Urothelium cell line (cell line): ENCODE measurements at regions not wholly inside any gene's neighbourhood (a gene's known extent, or its start where the extent isn't known, plus 50 kb on each side); places are given as distances from the start of the nearest gene placed in this dataset.

Experiments used
- DNase-seq: peaks from one replicate; pipeline ENCODE4 v3.0.0; 2011; ENCODE audit warnings: low spot score, mixed read lengths
- FAIRE-seq: peaks from 2 replicates; lab custom pipeline; 2011; peaks lifted over from hg19 to GRCh38; lab: Jason Lieb, UNC

DNA sequence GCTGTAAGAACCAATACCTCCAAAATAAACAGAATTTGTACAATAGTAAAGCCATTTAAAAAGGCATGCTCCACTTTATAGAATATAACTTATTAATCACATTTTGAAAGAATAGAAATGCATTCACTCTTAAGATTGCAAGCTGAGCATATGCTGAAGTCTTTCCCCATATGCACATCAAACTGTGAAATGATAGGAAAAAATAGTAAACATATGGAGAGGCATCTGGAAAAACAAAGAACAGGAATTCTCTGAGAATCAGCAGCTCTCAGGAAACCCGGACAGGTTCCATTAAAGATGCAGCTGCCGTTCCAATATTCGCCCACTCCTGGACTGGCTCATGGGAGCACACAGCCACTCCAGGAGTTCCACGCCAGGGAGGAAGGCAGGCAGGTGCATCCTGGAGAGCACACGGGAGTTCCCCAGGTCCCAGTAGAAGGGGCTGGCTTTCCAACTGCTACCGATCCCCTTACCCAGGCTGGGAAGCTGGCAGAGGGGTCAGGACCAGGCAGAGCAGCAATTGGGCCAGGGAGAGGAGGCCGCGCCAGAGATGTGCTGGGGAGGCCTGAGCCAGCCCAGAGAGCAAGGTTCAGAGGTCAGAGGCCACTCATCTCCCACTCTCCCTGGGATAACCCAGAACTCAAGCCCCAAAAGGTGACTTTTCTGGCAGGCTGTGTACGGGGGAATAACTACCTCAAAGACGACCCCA, 111.1 kb downstream of the DLL1 start:
- FAIRE-seq (no peak), DNase-seq (no peak)

DNA sequence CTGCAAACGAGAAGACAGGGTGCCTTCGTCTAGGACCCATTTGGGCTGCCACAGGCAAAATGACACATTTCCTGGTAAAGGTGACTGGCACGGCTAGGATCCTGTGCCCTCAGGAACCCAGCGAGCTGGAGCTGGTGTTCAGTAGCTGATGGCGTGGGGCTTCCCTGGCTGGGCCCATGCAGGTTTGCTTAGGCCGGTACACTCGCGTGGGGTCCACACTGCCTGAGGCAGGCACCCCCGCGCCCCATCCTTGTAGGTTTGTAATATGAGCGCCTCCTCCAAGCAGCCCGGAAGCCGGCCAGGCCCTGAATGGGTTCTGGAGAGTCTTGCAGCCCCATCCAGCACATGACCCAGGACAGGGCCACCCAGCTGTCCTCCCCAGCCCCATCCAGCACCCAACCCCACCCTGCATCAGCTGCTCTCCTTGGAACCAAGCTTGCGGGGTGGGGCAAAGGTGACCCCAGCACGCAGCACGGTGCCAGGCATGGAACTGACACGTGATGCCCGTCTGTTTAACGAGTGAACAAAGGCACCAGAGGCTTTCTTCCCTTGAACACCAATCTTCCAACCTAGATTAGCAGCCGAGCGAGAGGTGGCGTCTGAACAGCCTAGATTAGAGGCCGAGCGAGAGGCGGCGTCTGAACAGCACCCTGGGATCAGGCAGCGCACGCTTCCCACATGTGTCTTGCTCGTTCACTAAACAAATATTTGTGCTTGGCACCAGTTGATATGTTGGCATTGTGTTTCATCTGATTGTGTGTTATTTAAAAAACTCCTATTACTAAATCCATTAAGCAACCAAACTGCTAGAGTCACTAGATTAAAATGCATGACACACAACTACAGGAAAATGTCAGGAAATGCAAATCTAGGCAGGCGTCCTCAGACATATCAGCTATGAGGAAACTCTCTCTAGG, 112.1 kb downstream of the DLL1 start:
- no peak for DNase-seq

DNA sequence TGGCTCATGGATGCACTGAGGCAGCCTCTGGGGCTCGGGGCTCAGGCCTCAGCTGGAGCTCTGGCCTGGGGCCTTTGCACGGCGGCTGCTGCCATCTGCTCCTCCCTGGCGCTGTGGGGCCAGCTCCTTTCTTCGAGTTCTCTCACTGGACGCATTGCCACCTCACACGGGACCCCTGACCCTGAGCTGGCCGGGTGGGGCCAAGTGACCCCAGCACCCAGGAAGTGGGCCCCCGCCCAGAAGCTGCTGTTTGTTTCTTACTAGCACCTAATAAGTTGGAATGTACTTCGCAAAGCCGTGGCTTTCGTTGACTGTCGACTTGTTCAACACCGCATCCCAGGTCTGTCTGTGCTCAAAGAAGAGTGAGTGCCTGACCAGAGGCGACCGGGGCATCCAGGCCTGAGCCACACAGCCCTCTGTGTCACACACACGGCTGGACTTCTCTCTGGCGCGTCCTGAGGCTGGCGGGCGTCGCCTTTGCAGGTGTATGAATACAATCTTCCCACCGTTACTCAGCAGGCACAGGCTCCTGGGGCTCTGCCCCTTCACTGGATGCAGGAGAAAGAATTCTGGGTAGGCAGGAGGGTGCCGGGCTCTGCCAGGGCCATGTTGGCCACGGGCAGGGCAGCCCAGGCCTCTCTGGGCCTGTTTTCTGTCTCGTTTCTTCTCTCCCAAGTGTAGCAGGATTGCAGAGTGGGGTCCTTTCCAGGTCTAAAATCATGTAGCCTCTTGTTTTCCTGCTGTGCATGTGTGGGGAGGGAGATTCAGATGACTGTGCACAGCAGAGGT, 112.9 kb downstream of the DLL1 start:
- DNase-seq = no peak

More for the DNA sequence above, 112.1 kb downstream of the DLL1 start:
- no peak for FAIRE-seq

DNA sequence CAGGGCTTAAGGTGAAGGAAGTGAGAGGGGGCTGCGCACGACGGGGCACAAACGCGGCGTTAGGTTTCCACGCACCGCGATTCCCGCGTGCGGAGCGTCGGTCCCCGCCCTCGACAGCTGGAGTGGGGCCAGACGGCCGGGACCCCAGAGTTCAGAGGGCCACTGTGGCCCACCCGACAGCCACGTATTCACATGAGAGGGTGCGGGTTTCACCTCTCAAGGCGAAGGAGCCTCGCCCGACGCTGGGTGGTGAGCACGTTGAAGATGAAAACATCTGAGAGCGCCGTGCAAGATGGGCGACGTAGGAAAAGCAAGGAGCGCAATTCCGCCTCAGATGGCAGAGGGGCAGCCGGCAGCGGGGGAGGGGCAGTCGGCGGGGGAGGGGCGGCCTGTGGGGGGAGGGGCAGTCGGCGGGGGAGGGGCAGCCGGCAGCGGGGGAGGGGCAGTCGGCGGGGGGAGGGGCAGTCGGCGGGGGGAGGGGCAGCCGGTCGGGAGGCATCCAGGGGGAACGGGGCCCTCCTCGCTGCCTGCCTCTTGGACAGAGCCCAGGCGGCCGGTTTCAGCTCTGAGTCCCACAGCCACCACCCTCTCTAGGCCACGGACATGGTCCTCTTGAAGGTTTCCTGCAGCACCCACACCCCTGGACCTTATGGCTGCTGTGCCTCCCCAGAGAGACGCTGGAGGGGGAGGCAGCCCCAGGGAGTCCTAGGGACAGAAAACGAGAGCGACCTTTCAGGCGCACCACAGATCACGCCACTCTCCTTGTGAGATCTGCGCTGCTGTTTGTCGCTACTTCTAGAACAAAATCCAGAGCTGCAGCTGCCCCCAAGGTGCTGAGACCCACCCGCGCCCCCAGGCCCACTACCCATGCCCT, 113.7 kb downstream of the DLL1 start:
- DNase-seq (peak; percentile 23), FAIRE-seq (no peak)

More for the DNA sequence above, 112.9 kb downstream of the DLL1 start:
- no peak for FAIRE-seq

DNA sequence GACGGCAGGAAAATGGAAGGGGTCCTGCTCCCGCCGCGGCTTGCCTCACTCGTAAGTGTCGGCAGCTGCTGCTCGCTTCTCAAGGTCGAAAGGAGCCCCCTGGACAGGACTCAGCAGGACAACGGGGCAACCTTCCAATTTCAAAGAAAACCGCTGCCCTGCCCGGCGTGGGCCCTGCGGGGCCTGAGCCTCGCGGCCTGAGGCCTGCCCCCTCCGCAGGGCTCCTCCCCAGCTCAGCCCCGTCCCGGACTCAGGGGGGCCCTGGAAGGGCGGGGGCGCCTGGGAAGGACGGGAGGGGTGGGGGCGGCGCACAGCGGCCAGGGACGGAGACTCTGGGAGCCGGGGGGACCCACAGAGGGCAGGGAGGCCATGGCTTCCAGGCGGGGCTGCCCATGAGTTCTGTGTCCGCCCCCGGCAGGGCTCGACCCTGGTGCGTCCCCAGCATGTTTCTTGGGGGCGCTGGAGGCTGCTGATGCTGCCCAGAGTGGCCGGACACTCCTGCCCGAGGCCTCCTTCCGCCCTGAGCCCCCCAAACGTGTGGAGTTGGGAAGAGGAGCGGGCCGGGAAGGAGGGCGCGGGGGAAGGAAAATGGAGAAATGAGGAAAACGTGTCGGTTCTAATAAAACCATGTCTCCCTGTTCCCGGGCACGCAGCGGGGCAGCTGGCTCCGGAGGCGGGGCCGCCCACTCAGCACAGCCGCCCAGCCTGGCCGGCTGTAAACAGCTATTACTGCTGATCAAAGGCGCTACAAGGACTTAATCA, 114.6 kb downstream of the DLL1 start:
- DNase-seq = no peak
- FAIRE-seq = no peak

DNA sequence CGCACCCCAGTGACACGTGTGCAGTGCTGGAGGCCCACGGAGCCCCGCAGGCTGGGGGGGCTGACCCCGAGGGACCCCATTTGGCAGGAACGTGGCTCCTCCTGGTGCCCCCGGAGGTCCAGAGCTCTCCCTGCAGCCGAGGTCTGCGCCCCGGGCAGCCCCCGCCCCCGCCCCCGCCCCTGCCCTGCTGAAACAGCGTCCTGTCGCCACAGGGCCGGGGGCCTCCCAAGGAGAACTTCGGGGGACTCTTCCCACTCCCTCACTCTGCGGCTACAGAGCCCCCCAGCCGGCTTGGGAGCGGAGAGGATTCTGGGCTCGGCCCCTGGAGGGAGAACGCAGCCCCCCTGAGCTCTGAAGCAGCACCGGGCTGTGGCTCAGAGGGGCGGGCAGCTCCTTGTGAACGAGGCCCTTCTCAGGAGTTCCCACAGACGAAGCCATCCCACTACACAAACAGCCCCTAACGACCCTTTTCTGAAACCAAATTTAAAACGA, 115.2 kb downstream of the DLL1 start:
- DNase-seq = no peak
- FAIRE-seq = no peak

DNA sequence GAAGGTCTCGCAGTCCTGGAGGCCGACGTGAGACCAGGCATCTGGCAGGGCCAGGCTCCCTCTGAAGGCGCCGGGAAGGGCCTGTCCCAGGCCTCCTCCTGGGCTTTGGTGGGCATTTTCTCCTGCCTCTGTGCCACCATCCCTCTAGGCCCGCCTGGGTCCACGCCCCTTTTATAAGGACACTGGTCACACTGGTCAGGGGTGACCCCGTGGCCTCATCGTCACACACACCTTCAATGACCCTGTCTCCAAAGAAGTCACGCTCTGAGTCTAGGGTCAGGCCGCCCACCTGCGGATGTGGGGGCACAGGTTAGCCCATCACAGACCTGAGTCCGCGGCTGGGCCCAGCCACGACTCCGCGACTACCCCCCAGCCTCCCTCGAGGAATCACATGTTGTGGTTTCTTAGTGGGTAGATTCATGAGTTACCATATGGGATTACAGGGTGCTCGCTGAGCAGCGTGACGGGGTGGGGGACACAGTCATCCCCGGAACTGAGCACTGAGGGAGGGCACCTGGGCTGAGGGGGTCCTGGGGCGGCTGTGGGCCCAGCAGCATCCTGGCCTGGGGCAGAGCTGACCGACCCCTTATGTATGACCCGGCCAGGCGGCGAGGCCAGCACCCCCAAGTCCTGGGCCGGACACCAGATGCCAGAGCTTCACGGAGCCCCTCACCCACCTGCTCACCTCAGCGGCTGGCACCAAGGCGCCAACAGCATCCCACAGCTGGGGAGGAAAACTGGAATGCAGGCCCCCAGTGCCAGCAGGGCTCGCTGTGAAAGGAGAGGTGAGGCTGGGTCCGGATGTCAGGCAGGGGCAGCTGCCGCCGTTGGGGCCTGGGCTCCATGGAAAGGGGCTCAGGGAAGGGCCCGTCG, 115.9 kb downstream of the DLL1 start:
- no peak for FAIRE-seq

DNA sequence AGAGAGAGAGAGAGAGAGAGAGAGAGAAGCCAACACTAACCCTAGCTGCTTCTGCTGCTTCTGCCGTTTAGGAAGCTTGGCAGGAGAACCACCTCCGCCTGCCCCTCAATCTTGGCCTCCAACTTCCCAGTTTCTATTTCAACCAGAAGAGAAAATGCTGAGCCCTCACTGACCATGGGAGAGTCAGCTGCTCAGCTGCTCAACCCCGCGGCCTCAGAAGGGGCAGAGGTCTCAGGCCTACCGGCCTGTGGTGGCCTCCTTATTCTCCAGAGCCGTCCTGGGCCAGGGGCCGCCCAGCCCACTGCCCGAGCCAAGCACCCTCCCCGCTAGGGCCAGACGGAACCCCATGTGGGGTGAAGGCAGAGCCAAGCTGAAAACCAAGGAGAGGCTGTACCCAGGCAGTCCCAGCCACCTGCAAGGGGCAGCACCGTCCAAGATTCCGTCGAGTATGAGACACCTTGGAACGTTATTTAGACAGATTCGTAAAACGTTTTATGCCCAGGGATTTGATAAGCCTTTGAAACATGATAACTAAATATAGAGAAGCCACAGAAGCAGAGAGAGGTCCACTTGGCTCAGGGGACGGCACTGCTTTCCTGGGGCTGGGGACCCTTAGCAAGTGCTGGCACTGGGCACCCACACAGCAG, 116.6 kb downstream of the DLL1 start:
- FAIRE-seq (no peak), DNase-seq (no peak)

More for the DNA sequence above, 115.9 kb downstream of the DLL1 start:
- DNase-seq = no peak

DNA sequence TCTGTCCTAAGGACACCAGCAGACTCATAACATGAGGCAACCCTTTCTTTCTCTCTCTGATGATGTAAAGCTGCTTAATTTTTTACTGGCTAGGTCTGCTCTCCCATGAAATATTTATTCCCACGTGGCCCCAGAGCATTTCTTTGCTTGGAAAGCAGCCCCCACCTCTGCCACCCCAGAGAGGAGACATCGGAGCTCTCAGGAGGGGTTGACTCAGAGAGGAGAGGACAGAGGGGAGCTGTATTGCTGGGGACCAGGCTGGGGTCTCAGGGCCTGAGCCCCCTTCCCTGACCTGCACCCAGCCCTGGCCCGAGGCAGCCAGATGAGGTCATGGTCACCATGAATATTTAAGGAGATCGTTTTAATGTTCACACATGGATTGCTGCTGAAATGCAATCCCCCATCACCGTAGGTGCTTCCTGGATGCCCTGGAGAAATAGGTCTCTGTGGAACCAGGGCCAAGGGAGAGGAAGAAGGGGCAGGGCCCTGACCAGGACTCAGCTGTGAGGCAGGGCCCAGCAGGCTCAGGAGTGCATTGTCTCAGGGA, 117.5 kb downstream of the DLL1 start:
- DNase-seq = no peak
- no peak for FAIRE-seq

DNA sequence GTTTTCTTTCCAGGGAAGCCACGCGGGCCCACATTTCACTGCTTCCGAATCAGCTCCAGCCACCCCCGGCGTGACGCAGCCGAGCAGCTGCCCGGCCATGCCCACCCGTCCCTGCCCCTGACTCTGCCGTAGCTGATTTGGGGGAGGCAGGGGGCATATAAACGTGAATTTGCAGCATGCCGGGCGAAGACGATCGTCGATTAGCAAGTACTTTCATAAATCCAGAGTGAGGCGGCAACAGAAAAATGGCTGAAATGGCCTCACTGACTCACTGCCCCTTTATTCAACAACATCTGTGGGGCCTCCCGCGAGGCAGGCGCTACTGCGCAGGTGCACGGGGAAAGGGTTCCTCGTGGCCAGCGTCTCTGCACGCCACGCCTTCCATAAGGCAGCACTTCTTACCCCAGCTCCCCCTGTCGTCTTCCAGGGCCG, 118.0 kb downstream of the DLL1 start:
- FAIRE-seq = no peak
- no peak for DNase-seq

DNA sequence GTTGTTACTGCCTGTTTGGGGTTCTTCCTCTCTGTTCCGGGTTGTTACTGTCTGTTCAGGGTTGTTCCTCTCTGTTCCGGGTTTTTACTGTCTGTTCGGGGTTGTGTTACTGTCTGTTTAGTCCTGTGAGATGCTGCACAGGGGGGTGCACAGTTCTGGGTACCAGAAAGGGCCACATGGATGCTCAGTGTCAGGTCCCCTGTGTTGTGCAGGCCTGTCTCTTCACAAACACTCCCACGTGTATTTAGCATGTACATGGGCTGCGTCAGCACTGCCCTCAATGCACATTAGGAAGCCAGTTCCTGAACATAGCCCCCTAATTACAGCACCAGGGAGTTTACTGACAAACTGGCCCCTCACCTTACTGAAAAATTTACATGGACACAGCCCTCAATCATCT, 118.5 kb downstream of the DLL1 start:
- FAIRE-seq (no peak), DNase-seq (no peak)

DNA sequence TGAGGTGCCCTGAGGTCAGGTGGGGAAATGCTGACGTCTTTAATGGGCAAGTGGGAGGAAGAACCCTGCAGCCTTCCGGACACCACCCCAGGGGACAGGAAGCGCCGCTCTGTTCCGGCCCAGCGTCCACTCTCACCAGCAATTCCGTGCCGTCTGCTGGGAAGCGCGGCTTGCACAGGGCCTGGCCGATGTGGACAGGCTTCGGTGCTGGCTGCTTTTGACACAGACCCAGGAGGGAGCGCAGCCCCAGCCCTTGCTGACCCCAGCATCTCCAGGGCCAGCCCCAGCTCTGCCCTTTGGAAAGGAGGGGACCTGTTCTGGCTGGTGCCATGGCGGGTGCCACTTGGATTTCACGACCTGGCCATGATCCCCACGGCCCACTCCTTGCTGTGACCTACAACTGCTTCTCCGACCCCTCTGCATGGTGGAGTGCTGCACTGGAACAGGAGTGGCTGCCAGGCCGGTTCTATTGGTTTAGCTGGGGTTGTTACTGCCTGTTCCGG, 123.2 kb downstream of the DLL1 start:
- FAIRE-seq = no peak

DNA sequence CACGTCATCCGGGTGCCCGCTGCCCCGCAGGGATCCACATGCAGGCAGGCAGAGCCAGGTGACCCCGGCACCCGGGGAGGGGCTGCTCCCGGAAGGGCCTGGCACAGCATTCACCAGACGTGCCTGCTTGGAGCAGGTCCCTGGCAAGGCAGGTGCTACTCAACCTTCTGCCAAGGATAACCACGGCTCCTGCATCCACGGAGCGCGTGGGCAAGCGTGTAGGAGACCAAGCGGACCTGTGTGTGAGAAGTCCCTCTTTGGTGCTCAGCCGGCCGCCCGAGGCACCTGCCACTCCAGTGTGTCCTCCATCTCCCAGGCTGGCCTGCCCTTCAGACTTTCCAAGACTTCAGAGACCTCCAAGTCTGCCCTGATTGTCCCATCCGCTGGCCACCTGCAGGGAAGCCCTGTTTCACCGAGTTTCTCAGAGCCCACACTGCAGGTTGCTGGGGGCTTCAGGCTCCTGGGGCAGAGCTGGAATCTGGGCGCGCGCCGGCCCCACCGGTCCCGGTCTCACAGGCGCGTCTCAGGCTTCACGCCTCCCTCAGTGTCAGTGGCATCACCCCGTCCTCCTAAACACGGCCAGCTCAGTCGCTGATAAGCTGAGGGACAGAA, 124.3 kb downstream of the DLL1 start:
- FAIRE-seq (no peak), DNase-seq (no peak)

More for the DNA sequence above, 123.2 kb downstream of the DLL1 start:
- no peak for DNase-seq

DNA sequence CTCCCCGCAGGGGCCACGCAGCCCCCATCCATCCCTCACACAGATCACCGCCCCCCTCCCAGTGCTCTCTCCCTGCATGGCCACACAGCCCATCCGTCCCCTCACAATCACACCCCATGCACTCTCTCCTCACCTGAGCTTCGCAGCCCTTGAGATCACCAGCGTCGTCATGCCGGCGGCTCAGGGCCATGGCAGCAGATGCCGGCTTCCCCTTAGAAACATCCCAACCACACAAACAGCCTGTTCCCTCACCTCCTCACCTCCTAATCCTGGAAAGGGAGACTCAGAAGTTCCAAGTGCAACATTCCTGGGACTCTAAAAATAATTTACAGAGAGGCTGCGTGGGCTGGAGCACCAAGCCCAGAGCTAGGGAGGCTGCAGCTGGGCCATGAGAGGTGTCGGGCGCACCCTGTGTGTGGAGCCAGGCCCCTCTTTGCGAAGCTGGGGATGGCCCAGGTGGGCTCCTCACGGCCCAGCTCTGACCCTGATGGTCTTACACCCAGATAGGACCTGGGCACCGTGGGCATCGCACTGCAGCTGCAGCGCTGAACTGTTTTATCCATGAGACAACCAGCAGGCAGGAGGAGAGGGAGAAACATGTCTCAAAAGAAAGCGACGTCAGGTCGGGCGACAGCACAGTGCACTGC, 125.3 kb downstream of the DLL1 start:
- DNase-seq (no peak), FAIRE-seq (no peak)

DNA sequence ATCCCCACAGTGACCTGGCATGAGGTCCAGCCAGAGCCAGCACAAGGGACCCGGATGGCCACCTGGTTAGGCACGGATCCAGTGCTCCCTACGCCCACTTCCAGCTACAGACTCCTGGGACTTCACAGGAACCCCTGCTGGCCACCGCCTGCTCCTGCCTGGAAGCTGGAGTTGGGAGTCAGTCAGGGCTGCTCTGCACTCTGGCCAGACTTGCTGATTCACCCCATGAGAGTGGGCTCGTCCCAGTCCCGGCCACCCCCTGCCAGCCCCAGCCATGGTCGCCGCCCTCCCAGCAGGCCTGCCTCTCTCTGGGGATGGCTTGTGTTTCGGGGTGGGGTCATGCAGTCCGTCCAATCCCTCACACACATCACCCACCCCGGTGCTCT, 125.8 kb downstream of the DLL1 start:
- no peak for FAIRE-seq
- no peak for DNase-seq

DNA sequence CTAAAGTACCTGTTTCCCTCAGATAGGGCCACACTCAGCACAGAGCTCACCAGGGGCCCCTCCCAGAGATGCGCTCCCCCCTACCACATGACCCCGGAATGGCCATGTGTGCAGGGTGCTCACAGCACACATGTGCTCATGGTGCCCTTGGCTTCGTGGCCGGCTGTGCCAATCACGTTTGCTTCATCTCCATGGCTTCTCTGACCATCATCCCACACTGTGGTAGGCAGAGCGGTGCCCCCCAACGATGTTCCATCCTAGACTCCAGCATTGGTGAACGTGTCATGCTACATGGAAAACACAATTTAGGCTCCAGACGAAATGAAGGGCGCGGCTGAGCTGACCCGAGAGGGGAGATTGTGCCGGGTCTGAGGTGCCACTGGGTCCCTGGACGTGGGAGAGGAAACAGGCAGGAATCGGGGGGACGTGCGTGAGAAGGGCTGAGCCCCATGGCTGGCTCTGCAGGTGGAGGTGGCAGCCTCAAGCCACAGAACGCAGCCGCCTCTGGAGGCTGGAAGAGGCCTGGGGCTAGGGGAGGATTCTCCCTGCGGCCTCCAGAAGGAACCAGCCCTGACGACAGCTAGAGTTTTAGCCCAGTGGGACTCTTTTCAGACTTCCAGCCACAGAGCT, 126.5 kb downstream of the DLL1 start:
- FAIRE-seq = peak; percentile 13
- DNase-seq = no peak
